GM18907 (cell line): ENCODE measurements at regions not wholly inside any gene's neighbourhood (a gene's known extent, or its start where the extent isn't known, plus 50 kb on each side); places are given as distances from the start of the nearest gene placed in this dataset.

Experiments used
- ATAC-seq: cut with Tn5 transposase; IDR thresholded peaks from one replicate; pipeline ENCODE4 v1.9.1; 2021; ENCODE audit warnings: mild to moderate bottlenecking, moderate library complexity; ENCODE audit not compliant: unreplicated experiment

GRCh38 chr15:95266451-95267061 lies 1035.2 kb downstream of the MCTP2 start:
- ATAC-seq: no peak

- ATAC-seq: no peak
These were observed 1036.1 kb downstream of the MCTP2 start for GRCh38 chr15:95267481-95267880.

- no peak for ATAC-seq
These were observed 1038.2 kb downstream of the MCTP2 start for GRCh38 chr15:95269242-95270183.

- ATAC-seq: no peak
These were observed 1042.7 kb downstream of the MCTP2 start for GRCh38 chr15:95274101-95274500.

- no peak for ATAC-seq
These were observed 1045.9 kb downstream of the MCTP2 start for GRCh38 chr15:95277266-95277665.

GRCh38 chr15:95278532-95279245 lies 1047.3 kb downstream of the MCTP2 start:
- no peak for ATAC-seq

GRCh38 chr15:95279277-95280019 lies 1048.1 kb downstream of the MCTP2 start:
- ATAC-seq: no peak

GRCh38 chr15:95280711-95281110 lies 1049.3 kb downstream of the MCTP2 start:
- no peak for ATAC-seq

- ATAC-seq: no peak
These were observed 1049.0 kb upstream of the NR2F2 start for GRCh38 chr15:95281470-95281869.

- peak; percentile 24 for ATAC-seq
These were observed 1046.0 kb upstream of the NR2F2 start for GRCh38 chr15:95284492-95284891.

GRCh38 chr15:95284933-95285421 lies 1045.5 kb upstream of the NR2F2 start:
- ATAC-seq: peak; percentile 63

- ATAC-seq: no peak
These were observed 1044.1 kb upstream of the NR2F2 start for GRCh38 chr15:95286352-95286880.

GRCh38 chr15:95287720-95288103 lies 1042.8 kb upstream of the NR2F2 start:
- no peak for ATAC-seq

- ATAC-seq: no peak
These were observed 1041.9 kb upstream of the NR2F2 start for GRCh38 chr15:95288626-95289025.

- no peak for ATAC-seq
These were observed 1040.1 kb upstream of the NR2F2 start for GRCh38 chr15:95290176-95290974.

GRCh38 chr15:95291898-95292472 lies 1038.5 kb upstream of the NR2F2 start:
- peak; percentile 56 for ATAC-seq

- ATAC-seq: no peak
These were observed 1037.6 kb upstream of the NR2F2 start for GRCh38 chr15:95292785-95293450.

GRCh38 chr15:95293456-95294031 lies 1037.0 kb upstream of the NR2F2 start:
- ATAC-seq: no peak
